ENCODE measurements at regions not wholly inside any gene's neighbourhood (a gene's known extent, or its start where the extent isn't known, plus 50 kb on each side); places are given as distances from the start of the nearest gene placed in this dataset.

DNA sequence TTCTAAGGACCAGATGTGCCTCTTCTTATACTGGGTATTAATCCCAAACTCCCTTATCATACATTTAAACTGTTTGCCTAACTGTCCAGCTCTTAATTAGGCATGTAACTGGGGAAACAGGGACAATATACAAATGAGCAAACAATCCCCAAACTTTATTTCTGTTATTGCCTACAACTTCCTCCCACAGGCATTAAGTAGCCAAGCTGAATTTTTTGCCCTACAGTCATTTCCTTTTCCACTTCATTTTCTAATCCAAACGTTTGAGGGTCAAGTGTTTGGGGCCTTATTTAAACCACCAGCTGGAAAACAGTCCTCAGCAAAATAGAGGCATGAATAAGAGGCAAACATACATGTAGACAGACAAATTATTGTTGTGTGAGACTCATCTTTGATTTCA lies 77.4 kb upstream of the CCL2 start:
- intact Hi-C loops (cut with DNase I) = loop anchor here (10.0 kb wide), 1 partner anchor 187 kb away; the partner anchor contains the start of gene CCL1

DNA sequence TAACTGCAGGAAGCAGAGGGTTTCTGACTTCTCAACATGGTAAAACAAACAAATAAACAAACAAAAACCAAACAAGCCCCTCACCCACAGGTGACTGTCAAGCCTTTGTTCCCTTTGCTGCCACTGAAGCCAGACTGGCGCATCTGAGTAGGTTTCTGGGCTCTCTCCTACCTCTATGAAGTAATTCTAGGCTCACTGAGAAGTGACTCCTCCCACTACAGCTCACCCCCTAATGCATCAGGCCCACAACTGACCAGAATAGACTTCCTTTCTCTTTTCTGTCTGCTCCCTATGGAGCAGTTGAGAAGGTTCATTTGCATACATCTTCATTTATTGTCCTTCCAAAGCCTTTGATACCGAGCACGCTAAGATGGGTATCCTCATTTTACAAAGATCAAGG lies 77.0 kb upstream of the CCL2 start:
- intact Hi-C loops (cut with DNase I) = loop anchor here (10.0 kb wide), 1 partner anchor 187 kb away; the partner anchor contains the start of gene CCL1
- no peak for DNase-seq

More for the DNA sequence above, 77.4 kb upstream of the CCL2 start:
- DNase-seq = no peak

DNA sequence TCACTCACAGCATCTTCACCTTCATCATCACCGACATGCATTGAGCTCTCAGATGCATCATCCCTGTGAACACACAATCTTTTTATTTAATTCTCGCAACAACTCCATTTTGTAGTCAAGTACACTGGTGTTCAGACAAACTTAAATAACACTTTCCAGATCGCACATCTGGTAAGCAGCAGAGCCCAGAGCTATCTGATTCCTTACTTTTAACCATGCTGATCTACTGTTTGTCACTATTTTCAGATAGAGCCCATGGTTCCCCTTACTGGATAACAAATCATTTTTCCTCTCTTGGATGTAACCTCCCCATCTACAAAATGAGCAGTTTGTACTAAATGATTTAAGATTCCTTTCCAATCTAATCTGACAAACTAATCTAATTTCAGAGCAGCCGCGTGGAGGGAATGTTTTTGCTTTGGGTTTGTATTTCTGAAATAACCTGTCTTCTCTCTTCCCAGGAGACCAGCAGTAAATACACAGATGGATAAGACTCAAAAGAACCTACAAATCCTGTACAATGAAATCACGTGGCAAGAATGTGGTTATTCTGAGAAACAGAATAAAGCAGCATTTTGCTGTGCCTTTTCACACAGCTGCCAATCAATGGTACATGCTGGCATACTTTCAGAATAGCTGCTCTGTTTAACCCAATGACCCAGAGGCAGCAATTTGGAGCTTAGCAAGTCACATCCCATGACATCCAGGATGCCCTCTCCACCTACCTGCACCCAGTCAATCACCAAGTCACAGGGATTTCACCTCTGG lies 72.9 kb upstream of the CCL2 start:
- no peak for DNase-seq
- intact Hi-C loops (cut with DNase I) = no loop called here

DNA sequence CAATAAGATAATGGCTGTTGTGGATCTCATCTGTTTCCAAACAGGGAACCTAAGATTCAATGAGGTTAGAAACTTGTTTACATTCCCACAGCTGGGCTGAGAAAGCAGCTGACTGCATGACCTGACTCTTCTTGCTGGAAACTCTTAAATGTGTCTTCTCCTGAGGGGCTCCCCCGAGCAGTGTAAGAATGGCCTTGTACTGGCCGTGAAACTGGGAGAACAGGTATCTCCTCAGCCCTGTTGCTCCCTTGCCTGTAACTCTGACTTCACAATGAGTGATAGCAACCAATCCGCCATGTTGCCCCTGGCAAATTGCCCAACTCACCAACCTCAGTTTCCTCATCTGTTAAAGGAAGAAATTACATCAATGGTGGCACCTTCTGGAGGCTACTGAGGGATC lies 59.1 kb upstream of the CCL2 start:
- no peak for DNase-seq
- intact Hi-C loops (cut with DNase I) = no loop called here

DNA sequence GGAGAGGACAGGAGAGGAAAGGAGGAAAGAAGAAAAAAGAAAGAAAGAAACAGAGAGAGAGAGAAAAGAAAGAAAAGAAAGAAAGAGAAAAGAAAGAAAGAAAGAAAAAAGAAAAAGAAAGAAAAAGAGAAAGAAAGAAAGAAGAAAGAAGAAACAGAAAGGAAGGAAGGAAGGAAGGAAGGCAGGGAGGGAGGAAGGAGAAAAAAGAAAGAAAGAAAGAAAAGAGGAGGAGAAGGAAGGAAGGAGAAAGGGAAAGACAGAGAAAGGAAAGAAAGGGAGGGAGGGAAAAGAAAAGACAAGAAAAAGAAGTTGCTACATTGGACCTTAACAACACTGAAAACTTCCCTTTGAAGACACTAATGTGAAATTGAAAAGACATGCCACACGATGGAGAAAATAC lies 56.6 kb upstream of the CCL2 start:
- intact Hi-C loops (cut with DNase I) = no loop called here
- no peak for DNase-seq

DNA sequence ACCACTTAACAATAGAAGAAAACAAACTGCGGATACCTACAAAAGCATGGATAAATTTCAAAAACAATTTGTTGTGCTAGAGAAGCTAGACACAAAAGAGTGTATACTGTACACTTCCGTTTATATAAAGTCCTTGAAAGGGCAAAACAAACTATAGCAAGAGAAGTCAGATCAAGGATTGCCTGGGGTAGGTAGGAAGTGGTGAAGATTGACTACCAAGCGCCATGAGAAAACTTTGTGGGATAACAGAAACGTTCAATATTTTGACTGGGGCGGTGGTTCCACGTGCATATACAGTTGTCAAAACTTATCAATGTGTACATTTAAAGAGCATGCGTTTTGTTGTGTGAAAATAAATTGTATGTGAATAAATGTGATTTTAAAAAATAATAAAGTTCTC lies 55.6 kb upstream of the CCL2 start:
- DNase-seq = no peak
- intact Hi-C loops (cut with DNase I) = no loop called here

DNA sequence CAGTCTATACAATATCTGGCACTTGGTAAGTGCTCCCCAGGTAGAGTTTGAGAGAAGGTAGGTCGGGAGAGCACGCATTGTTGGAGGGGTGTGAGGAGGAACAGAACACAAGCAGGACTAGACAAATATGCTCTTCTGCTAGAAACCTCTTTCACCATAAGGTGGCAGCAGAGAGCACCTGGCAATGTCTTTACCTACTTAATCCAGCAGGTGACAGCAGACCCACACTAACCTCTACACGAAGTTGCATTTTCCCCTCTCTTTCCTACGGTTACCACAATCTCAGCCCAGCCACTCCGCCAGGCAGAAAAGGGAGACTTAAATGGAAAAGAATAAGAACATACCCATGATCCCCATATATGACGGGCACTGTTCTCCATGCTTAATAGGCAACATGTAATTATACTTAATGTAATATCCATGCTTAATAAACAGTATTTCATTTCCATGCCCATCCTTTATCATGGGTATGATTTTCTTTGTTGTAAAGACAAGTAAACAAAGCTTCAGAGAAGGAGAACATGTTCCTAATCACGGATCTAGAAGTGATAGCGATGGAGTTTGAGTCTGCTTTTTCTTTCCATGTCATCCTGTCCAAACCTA lies 55.1 kb upstream of the CCL2 start:
- intact Hi-C loops (cut with DNase I) = loop anchor here (5.0 kb wide), 1 partner anchor 162 kb away; the partner anchor contains the start of gene CCL1

DNA sequence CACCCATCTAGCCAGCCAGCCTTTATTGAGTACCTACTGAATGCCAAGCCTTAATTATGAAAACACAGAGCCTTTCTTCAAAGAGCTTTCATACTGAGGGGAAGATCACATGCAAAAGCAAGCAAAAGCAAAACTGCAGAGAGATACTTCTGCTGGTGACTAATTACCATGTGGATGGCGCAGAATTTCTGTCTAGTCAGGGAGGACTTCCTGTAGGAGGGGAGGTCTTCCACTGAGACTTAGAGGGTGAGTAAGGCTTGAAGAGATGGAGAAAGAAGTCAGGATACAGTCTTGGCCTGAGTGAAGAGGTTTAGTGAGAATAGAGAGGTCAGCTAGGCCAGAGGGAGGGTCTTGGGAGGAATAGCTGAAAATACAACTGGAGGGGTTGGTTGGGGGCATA lies 53.9 kb upstream of the CCL2 start:
- intact Hi-C loops (cut with DNase I) = loop anchor here (5.0 kb wide), 1 partner anchor 161 kb away; the partner anchor contains the start of gene CCL1

More for the DNA sequence above, 55.1 kb upstream of the CCL2 start:
- peak; percentile 6 to 90 (median 68) for DNase-seq

DNA sequence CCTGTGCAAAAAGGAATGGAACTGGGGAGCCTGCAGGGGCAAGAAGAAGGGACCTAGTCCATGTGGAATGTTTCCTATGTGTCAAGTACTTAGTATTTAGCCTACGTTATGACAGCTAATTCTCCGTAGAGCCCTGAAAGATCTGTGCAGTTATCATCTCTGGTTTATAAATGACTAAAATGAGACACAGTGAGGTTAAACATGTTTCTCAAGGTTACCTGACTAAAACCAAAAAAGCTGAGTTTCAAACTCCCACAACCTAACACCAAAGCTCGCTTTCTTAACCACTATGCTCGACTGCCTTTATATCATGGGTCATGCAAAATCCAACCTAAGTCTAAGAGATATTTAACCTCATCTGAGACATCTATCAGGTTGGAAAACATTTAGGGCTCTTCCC lies 53.3 kb upstream of the CCL2 start:
- intact Hi-C loops (cut with DNase I) = loop anchor here (5.0 kb wide), 1 partner anchor 161 kb away; the partner anchor contains the start of gene CCL1

More for the DNA sequence above, 53.9 kb upstream of the CCL2 start:
- no peak for DNase-seq

DNA sequence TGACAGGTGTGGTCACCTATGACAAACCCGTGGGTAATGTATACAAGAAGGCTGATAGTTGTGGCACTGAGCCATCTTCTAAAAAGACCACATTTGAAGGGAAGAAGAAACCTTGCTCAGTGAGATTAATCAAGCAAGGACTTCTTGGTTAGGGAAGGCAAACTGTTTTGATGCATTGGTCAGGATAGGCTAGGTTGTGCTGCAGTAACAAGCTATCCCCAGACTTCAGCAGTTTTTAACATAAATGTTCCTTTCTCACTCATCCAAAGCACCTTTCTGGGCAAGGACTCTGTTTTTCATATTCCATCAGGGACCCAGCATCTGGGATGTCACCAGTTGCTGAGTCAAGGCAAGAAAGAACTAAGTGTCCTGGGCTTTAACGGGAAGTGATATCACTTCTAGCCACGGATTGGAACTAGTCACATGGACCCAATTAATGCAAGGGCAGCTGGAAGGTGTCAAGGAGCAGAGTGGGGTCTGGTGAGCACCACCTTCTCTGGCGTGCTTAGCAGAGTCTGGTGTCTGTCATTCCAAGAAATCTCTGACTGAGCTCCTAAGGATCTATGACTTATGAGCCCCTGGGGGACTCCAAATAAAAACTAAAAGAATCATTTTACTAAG lies 52.0 kb upstream of the CCL2 start:
- DNase-seq = no peak
- intact Hi-C loops (cut with DNase I) = loop anchor here (5.0 kb wide), 1 partner anchor 159 kb away; the partner anchor contains the start of gene CCL1

More for the DNA sequence above, 53.3 kb upstream of the CCL2 start:
- DNase-seq = no peak

DNA sequence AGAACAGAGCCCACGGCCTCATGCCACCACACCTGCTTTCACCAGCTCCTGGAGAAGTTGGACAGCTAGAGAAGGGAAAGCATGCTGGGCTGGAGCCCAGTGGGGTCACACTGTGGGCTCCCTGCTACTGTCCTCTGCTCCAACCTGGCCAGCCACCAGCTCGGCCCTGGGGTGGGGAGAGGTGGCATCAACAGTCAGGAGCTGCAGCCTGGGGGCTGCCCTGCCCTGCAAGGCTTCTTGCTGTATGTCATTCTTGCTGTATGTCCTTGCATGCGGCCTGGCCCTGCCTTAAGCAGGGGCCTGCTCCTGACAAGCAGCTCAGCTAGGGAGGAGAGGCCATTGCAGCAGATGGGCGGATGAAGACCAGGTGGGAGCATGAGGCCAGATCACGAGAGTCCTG lies 50.7 kb upstream of the CCL2 start:
- intact Hi-C loops (cut with DNase I) = loop anchor here (5.0 kb wide), 1 partner anchor 158 kb away; the partner anchor contains the start of gene CCL1

More for the DNA sequence above, 50.7 kb upstream of the CCL2 start:
- no peak for DNase-seq

Measured in head of caudate nucleus (tissue), 42 donors.